Loucy (cell line): ENCODE measurements at regions not wholly inside any gene's neighbourhood (a gene's known extent, or its start where the extent isn't known, plus 50 kb on each side); places are given as distances from the start of the nearest gene placed in this dataset.

Experiments
- EZH2phosphoT487 ChIP-seq: fragments of 200-600 bp; IDR thresholded peaks from 2 replicates; pipeline ENCODE4 v1.6.1; 2018; ENCODE audit warnings: antibody characterized with exemption, mild to moderate bottlenecking, moderate library complexity, borderline replicate concordance
- TF ChIP-seq, protein P1 (sequence below): fragments of 200-600 bp; sonication (generic); conservative IDR thresholded peaks from 2 replicates; pipeline ENCODE4 v1.5.1; 2014; ENCODE audit warnings: mild to moderate bottlenecking, antibody characterized with exemption, low read length

DNA sequence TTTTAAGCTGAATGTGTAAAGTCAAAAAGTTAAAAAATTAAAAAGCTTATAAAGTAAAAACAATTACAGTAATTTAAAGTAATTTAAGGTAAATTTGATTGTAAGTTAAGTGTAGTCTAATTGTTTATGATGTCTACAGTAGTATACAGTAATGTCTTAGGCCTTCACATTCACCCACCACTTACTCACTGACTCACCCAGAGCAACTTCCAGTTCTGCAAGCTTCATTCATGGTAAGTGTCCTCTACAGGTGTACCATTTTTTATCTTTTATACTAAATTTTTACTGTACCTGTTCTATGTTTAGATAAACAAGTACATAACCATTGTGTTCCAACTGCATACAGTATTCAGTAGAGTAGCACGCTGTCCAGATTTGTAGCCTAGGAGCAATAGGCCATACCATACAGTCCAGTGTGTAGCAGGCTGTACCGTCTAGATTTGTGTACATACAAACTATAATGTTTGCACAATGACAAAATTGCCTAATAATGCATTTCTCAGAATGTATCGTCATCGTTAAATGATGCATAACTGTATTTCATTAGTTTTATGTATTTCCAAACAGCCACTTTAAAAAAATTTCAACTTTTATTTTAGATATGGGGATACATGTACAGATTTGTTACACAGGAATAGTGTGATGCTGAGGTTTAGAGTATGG is 319.3 kb downstream of the DYSF start:
- TF ChIP-seq, protein P1, sequence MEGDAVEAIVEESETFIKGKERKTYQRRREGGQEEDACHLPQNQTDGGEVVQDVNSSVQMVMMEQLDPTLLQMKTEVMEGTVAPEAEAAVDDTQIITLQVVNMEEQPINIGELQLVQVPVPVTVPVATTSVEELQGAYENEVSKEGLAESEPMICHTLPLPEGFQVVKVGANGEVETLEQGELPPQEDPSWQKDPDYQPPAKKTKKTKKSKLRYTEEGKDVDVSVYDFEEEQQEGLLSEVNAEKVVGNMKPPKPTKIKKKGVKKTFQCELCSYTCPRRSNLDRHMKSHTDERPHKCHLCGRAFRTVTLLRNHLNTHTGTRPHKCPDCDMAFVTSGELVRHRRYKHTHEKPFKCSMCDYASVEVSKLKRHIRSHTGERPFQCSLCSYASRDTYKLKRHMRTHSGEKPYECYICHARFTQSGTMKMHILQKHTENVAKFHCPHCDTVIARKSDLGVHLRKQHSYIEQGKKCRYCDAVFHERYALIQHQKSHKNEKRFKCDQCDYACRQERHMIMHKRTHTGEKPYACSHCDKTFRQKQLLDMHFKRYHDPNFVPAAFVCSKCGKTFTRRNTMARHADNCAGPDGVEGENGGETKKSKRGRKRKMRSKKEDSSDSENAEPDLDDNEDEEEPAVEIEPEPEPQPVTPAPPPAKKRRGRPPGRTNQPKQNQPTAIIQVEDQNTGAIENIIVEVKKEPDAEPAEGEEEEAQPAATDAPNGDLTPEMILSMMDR, result no peak
- no peak for TF ChIP-seq EZH2phosphoT487
